DMS153 (cell line): ENCODE measurements at regions not wholly inside any gene's neighbourhood (a gene's known extent, or its start where the extent isn't known, plus 50 kb on each side); places are given as distances from the start of the nearest gene placed in this dataset.
"Not testable (repeated sequence)": the region's sequence is repeated elsewhere in the genome, so short reads cannot be mapped to it uniquely, and the experiment has no call there.

Experiments
- DNase-seq: peaks from one replicate; lab custom pipeline; 2025; lab: John Stamatoyannopoulos, UW

DNA sequence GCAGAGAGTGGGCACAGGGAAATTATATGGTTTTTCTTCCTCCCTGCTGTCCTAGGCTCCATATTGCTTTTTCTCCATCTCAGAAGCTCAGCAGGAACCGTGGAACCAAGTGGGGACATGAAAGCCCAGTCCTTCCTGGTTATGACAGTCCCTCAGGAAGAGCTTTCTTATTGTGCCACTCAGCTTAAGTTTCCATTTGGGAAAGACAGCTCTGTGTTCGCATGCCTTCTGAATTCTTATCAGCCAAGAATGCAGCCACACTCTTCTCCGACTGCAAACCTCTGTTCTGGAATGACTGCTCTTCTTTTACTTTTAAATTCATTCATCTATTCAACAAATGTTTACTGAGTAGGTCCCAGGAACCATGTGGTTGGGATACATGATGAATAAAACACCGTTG is 58.0 kb upstream of the PPARGC1A start:
- DNase-seq = no peak

DNA sequence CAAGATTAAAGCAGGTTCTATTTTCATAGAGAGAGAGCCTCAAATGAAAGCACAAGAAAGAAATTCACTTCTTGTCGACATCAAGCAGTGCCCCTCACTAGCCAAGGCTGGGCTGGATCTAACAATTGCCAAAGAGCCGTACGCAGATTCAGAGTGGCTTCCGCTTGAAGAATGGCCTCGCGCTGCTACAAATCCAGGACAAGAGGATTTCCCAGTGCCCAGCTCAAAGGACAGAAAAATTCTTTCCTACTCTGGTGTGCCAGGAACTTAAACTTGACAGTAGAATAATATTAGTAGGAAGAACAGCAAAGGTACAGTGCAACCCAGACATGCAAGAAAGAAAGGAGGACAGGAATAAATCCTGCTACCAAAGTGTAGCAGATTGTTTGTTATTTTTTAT is 56.5 kb upstream of the PPARGC1A start:
- DNase-seq = no peak

DNA sequence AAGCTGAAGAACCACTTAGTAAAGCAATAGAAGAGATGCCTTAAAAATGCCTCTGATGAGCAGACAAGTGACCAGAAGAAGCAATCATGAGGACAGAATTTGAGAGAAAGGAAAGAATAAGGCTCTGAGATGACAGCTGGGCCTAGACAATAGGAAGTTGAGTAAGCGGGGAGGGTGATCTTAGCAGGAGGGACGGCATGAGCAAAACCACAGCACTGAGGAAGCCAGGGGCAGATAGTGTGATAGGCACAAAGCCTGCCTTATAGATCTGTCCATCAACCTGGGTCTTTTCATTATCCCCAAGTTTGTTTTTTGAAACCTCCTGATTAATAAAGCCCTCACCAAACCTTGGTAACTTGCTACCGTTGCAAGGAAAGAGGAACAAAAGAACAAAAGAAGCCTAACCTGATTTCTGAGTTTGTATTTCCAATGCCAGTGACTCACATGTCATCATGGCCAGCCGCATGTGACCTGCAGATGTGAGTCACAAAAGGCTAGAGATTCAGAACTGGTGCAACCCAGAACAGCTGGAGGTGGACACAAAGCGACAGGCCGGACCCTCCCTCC is 55.7 kb upstream of the PPARGC1A start:
- DNase-seq = no peak

DNA sequence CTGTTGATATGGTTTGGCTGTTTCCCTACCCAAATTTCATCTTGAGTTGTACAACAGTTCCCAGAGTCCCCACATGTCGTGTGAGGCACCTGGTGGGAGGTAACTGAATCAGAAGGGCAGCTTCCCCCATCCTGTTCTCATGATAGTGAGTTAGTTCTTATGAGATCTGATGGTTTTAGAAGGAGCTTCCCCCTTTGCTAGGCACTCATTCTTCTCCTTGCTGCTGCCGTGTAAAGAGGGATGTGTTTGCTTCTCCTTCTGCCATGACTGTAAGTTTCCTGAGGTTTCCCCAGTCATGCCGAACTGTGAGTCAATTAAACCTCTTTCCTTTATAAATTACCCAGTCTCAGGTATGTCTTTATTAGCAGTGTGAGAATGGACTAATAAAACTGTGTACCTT is 54.7 kb upstream of the PPARGC1A start:
- DNase-seq = not testable (repeated sequence)

DNA sequence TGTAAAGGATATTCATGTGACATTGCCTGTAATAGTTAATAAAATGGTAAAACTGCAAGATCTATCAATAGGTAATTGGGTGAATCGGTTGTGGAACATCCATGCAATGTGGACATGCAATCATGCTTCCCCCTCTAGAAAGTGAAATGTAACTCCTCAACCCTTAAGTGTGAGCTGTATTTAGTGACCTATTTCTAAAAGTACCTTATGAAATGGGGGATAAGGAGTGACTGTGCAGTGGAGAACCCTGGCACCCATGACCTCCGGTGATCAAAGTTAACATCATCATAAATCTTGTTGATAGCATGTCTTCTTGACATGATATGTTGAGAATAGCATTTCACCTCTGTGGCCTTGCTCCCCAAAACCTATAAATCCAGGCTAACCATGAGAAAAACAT is 53.6 kb upstream of the PPARGC1A start:
- DNase-seq = no peak

DNA sequence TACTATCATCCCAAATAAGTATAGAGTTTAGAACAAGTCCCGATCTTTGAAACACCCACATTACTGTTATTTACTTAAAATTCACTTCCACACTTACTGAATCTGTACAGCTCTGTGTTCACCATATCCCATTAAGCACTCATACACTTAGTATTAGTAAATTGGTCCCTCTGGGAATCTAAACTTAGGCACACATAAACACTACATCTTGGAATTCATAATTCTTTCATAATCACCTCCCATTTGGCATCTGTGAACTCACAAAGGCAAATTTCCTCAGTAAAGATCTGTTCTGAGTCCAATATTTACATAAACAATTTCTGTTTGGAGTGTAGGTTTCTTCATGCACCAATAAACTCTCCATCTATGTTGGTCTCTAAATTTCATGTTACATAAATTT is 52.6 kb upstream of the PPARGC1A start:
- no peak for DNase-seq
